ENCODE measurements at regions not wholly inside any gene's neighbourhood (a gene's known extent, or its start where the extent isn't known, plus 50 kb on each side); places are given as distances from the start of the nearest gene placed in this dataset.
"Not testable (repeated sequence)": the region's sequence is repeated elsewhere in the genome, so short reads cannot be mapped to it uniquely, and the experiment has no call there.

DNA sequence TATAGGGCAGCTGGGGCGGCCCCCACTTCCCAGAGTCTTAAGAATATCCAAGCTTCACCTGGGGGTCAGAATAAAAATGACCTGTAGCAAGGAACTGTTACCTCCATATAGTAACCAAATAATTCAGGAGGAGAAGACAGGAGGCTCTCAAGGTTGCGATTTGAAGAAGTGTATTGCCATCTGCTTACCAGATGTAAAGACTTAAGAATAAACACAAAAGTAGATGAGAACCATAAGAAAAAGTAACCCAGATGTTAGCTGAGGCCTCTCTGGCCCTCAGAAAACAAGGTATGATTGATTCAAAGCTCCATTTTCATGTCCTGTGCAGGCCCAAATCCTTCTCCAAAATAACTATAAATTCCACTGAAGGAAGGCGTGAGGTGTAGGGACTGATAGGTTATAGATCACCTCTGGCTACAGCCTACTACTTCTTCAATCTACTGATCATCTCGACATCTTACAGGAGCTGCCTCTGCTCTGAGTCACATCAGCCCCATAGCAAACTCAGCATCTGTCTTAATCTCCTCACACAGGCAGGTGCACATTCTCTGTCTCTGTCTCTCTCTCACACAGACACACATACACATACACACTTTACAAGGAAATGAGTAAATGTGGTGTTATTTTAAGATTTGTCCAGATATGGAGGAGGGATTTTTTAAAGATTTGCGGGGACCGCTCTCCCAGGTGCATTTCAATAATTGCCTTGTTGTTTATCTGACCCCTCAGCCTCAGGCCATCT, 193.9 kb upstream of the EDNRA start:
- ChIA-PET POLR2A (no interaction called here), CTCF (interaction anchor here (0.8 to 0.9 kb wide), 2 partner anchors 13 to 127 kb away, joined by 3 read pairs; no protein-coding TSS in a partner anchor)
- DNase-seq (ENCODE audit: low read depth), result no peak
- H3K27me3 ChIP-seq (ENCODE audit: control insufficient read depth, insufficient read depth, low read length), result no peaks in the 10 kb centered on the region
- no peak for TF ChIP-seq CTCF (IDR thresholded peaks at IDR 0.05; ENCODE audit: insufficient read depth, low read depth, low read length)
- no peaks in the 10 kb centered on the region for H3K36me3 ChIP-seq (ENCODE audit: control insufficient read depth, insufficient read depth, low read length)
- H3K4me3 ChIP-seq (ENCODE audit: low read depth, low read length), result no peak overlapping the region

GRCh38 chr4:147287588-147287890, 193.4 kb upstream of the EDNRA start:
- Histone ChIP-seq H3K27me3 (ENCODE audit: control insufficient read depth, insufficient read depth, low read length) (no peaks in the 10 kb centered on the region), H3K4me3 (ENCODE audit: low read depth, low read length) (no peak overlapping the region), H3K36me3 (ENCODE audit: control insufficient read depth, insufficient read depth, low read length) (no peaks in the 10 kb centered on the region)
- DNase-seq (ENCODE audit: low read depth), result no peak
- POLR2A ChIA-PET, result no interaction called here
- CTCF ChIA-PET, result no interaction called here
- TF ChIP-seq CTCF (IDR thresholded peaks at IDR 0.05; ENCODE audit: insufficient read depth, low read depth, low read length), result no peak

DNA sequence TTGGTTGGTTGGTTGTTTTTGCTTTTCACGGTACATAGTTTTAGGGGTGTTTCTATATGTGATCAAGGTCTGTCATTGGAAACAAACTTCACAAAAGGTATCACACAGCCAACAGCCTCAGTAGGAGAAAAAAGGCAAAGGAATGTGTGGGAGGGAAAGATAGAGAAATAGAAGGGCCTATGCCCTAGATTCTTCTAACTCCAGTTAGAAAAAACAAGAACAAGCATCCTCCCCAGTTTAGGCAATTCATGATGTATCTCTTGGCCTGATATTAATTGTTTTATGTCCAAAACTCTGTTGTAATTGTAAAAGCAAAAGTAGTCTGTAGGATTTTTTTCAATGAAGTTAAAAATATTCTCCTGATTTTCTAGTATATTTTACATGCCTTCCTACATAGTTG, 192.4 kb upstream of the EDNRA start:
- no peak for TF ChIP-seq CTCF (IDR thresholded peaks at IDR 0.05; ENCODE audit: insufficient read depth, low read depth, low read length)
- CTCF ChIA-PET, result no interaction called here
- Histone ChIP-seq H3K4me3 (ENCODE audit: low read depth, low read length) (no peak overlapping the region), H3K36me3 (ENCODE audit: control insufficient read depth, insufficient read depth, low read length) (no peaks in the 10 kb centered on the region), H3K27me3 (ENCODE audit: control insufficient read depth, insufficient read depth, low read length) (no peaks in the 10 kb centered on the region)
- DNase-seq (ENCODE audit: low read depth), result no peak
- POLR2A ChIA-PET, result no interaction called here

DNA sequence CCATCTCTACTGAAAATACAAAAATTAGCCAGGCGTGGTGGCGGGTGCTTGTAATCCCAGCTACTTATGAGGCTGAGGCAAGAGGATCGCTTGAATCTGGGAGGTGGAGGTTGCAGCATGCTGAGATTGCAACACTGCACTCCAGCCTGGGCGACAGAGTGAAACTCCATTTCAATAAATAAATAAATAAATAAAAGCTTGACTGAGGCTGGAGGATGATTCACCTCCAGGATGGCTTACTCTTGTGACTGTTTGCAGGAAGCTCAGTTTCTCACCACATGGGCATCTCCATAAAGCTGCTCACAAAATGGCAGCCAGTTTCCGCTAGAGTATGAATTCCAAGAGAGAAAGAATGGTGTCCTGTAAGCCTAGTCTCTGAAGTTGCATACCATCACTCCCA, 191.7 kb upstream of the EDNRA start:
- CTCF ChIA-PET, result no interaction called here
- POLR2A ChIA-PET, result no interaction called here
- DNase-seq (ENCODE audit: low read depth), result no peak
- no peak for TF ChIP-seq CTCF (IDR thresholded peaks at IDR 0.05; ENCODE audit: insufficient read depth, low read depth, low read length)
- no peak overlapping the region for H3K4me3 ChIP-seq (ENCODE audit: low read depth, low read length)
- no peaks in the 10 kb centered on the region for H3K36me3 ChIP-seq (ENCODE audit: control insufficient read depth, insufficient read depth, low read length)
- no peaks in the 10 kb centered on the region for H3K27me3 ChIP-seq (ENCODE audit: control insufficient read depth, insufficient read depth, low read length)

- CTCF ChIA-PET; H3K27me3 ChIP-seq (ENCODE audit: control insufficient read depth, insufficient read depth, low read length); H3K4me3 ChIP-seq (ENCODE audit: low read depth, low read length); POLR2A ChIA-PET; DNase-seq (ENCODE audit: low read depth); H3K36me3 ChIP-seq (ENCODE audit: control insufficient read depth, insufficient read depth, low read length): not testable (repeated sequence)
Observed at GRCh38 chr4:147292604-147293313, 188.1 kb upstream of the EDNRA start.

DNA sequence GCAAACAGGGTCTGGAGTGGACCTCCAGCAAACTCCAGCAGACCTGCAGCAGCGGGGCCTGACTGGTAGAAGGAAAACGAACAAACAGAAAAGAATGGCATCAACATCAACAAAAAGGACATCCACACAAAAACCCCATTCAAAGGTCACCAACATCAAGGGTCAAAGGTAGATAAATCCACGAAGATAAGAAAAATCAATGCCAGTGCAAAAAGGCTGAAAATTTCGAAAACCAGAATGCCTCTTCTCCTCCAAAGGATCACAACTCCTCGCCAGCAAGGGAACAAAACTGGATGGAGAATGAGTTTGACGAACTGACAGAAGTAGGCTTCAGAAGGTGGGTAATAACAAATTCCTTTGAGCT, 187.6 kb upstream of the EDNRA start:
- H3K27me3 ChIP-seq (ENCODE audit: control insufficient read depth, insufficient read depth, low read length); DNase-seq (ENCODE audit: low read depth); H3K4me3 ChIP-seq (ENCODE audit: low read depth, low read length); CTCF ChIA-PET; H3K36me3 ChIP-seq (ENCODE audit: control insufficient read depth, insufficient read depth, low read length); POLR2A ChIA-PET: not testable (repeated sequence)

Measured in BJ (cell line).